ENCODE measurements at regions not wholly inside any gene's neighbourhood (a gene's known extent, or its start where the extent isn't known, plus 50 kb on each side); places are given as distances from the start of the nearest gene placed in this dataset.
A peak's percentile ranks its signal among the peaks of the same experiment; 100 is the strongest.
"Not testable (repeated sequence)": the region's sequence is repeated elsewhere in the genome, so short reads cannot be mapped to it uniquely, and the experiment has no call there.

DNA sequence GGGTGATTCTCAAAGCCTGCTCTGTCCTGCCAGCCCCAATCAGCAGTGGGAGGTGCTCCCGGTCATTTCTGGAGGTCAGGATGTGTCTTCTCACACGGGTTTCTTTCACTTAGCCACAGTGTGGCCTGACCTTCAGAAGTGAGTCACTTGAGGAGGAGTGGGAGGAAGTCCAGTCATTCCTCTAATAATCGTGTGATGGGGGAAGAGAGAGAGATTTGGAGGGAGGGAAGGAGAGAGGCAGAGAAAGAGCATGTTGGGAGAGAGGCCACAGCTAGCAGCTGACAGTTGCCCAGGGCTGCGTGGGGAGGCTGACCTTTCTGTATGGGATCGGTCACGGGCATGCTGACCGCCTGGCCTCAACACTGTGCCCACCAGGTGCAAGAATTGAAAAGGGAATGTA lies 139.9 kb downstream of the NPIPB11 start:
- DNase-seq (ENCODE audit: low read depth in 1 of 2, low spot score in 1 of 2); in situ Hi-C loops (cut with HindIII; ENCODE audit: low pct_unique_long_range_greater_than_20kb, low sequenced_read_pairs): not testable (repeated sequence)

GRCh38 chr16:29265255-29265853 lies 141.2 kb downstream of the NPIPB11 start:
- peak in 1 of 2 experiments; percentile 43 for DNase-seq (ENCODE audit: low read depth in 1 of 2, low spot score in 1 of 2)

GRCh38 chr16:29264080-29264837 lies 142.3 kb downstream of the NPIPB11 start:
- DNase-seq (ENCODE audit: low read depth in 1 of 2, low spot score in 1 of 2); in situ Hi-C loops (cut with HindIII; ENCODE audit: low pct_unique_long_range_greater_than_20kb, low sequenced_read_pairs): not testable (repeated sequence)

More at GRCh38 chr16:29265255-29265853, 141.2 kb downstream of the NPIPB11 start:
- in situ Hi-C loops (cut with HindIII; ENCODE audit: low pct_unique_long_range_greater_than_20kb, low sequenced_read_pairs): not testable (repeated sequence)

- DNase-seq (ENCODE audit: low read depth in 1 of 2, low spot score in 1 of 2): not testable (repeated sequence)
Observed at GRCh38 chr16:29262725-29263124, 143.8 kb downstream of the NPIPB11 start.

DNA sequence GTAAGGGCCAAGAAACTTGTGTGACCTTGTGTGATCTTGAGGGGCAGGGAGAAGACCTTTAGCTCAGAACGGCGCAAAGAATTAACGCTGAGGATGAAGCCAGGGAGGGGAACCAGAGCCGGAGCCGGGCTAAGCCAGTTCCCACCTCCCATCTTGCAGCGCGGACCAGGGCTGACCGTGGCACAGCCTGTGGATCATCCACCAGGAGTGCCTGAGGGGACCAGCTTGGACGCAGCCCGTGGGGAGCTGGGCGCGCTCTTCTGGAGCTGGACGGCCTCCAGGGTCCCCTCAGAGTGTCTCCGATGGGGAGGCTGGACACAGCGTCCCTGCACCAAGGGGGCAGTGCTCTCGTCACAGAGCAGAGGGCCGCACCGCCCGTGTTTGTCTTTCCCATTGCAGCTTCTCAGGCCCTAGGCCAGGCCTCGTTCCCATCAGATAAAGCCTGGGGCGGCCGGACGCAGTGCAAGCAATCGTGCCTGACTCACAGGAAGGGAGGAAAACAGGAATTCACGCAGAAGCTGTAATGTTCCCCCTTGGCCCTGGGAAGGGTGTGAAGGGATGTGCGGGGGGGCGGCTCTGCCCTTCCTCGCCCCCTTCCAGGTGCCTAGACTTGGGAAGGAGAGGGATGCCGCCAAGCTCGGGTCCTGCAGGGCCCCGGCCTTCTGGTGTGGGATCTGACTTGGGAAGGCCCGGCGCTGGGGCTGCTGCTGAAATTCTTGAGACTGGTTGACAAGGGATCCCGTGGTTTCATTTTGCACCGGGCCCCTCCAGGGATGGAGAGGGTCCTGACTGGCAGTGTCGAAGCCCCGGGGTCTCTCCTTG lies 144.9 kb downstream of the NPIPB11 start:
- in situ Hi-C loops (cut with HindIII; ENCODE audit: low pct_unique_long_range_greater_than_20kb, low sequenced_read_pairs): not testable (repeated sequence)
- DNase-seq (ENCODE audit: low read depth in 1 of 2, low spot score in 1 of 2): peak in 1 of 2 experiments; percentile 27

More at GRCh38 chr16:29262725-29263124, 143.8 kb downstream of the NPIPB11 start:
- in situ Hi-C loops (cut with HindIII; ENCODE audit: low pct_unique_long_range_greater_than_20kb, low sequenced_read_pairs): not testable (repeated sequence)

GRCh38 chr16:29260683-29261426 lies 145.7 kb downstream of the NPIPB11 start:
- in situ Hi-C loops (cut with HindIII; ENCODE audit: low pct_unique_long_range_greater_than_20kb, low sequenced_read_pairs); DNase-seq (ENCODE audit: low read depth in 1 of 2, low spot score in 1 of 2): not testable (repeated sequence)

GRCh38 chr16:29259635-29260457 lies 146.7 kb downstream of the NPIPB11 start:
- in situ Hi-C loops (cut with HindIII; ENCODE audit: low pct_unique_long_range_greater_than_20kb, low sequenced_read_pairs); DNase-seq (ENCODE audit: low read depth in 1 of 2, low spot score in 1 of 2): not testable (repeated sequence)

DNA sequence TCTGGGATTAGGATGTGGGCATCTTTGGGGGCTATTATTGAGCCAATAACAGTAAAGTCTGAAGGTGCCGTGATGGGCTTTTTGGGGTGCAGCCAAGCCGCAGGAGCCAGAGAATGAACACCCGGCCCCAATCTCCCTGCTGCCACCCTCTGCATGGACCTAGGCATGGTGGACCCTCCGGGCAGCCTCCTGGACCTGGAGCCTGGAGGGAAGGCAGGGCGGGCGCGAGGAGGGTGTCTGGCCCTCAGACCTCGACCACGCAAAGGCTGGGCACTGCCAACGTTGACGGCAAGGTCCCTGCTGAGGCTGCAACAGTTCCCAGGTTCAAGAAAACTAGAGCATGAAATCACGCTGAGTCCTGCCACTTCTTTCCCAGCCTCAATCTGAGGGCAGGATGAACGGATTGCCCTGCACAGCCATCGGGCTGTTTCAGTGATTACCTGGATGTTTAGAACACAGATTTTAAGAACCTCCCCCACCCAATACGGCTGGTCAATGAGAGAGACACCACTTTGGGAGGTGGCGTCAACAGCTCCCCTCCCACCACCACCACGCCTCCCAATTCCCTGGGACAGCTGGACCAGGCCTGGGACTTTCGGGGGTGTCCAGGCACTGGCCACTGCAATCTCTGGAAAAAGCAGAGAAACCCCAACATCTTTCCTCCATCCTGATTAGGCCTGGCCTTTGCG lies 147.4 kb downstream of the NPIPB11 start:
- DNase-seq (ENCODE audit: low read depth in 1 of 2, low spot score in 1 of 2); in situ Hi-C loops (cut with HindIII; ENCODE audit: low pct_unique_long_range_greater_than_20kb, low sequenced_read_pairs): not testable (repeated sequence)

- DNase-seq (ENCODE audit: low read depth in 1 of 2, low spot score in 1 of 2); in situ Hi-C loops (cut with HindIII; ENCODE audit: low pct_unique_long_range_greater_than_20kb, low sequenced_read_pairs): not testable (repeated sequence)
Observed at GRCh38 chr16:29257419-29258336, 148.8 kb downstream of the NPIPB11 start.

- DNase-seq (ENCODE audit: low read depth in 1 of 2, low spot score in 1 of 2): no peak
- in situ Hi-C loops (cut with HindIII; ENCODE audit: low pct_unique_long_range_greater_than_20kb, low sequenced_read_pairs): no loop called here
- no peak for TF ChIP-seq JUND (IDR thresholded peaks at IDR 0.05; ENCODE audit: low read depth)
Observed at GRCh38 chr16:29256501-29256981, 150.0 kb downstream of the NPIPB11 start.

- in situ Hi-C loops (cut with HindIII; ENCODE audit: low pct_unique_long_range_greater_than_20kb, low sequenced_read_pairs); DNase-seq (ENCODE audit: low read depth in 1 of 2, low spot score in 1 of 2): not testable (repeated sequence)
Observed at GRCh38 chr16:29255957-29256356, 150.6 kb downstream of the NPIPB11 start.

DNA sequence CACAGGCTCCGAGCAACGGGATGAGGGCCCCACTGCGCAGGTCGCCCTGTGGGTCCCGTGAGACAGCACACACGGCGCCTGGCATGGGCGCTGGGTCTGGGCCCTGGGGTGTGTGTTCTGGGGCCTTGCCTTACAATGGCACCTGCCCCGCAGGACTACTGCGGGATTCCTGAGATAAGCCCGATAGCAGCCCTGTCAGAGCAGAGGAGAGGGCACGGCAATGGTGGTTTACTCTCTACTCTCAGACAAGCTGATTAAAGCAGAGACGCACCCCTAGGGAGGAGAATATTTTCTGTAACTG lies 151.1 kb downstream of the NPIPB11 start:
- in situ Hi-C loops (cut with HindIII; ENCODE audit: low pct_unique_long_range_greater_than_20kb, low sequenced_read_pairs); DNase-seq (ENCODE audit: low read depth in 1 of 2, low spot score in 1 of 2): not testable (repeated sequence)

Measured in T47D (cell line).